Bronchial epithelial cell (primary cell): ENCODE measurements at regions not wholly inside any gene's neighbourhood (a gene's known extent, or its start where the extent isn't known, plus 50 kb on each side); places are given as distances from the start of the nearest gene placed in this dataset.

Experiments
- DNase-seq: peaks from one replicate; pipeline ENCODE4 v3.0.0-alpha.2; 2010; ENCODE audit warnings: low read depth
- FAIRE-seq: peaks from 2 replicates; lab custom pipeline; 2011; peaks lifted over from hg19 to GRCh38; lab: Jason Lieb, UNC
- H3K27me3 ChIP-seq: 2 replicates; pipeline ENCODE4 v1.5.1; 2011; ENCODE audit warnings: low read length; ENCODE audit not compliant: control insufficient read depth, insufficient read depth
- H3K36me3 ChIP-seq: 2 replicates; pipeline ENCODE4 v1.5.1; 2011; ENCODE audit warnings: low read length; ENCODE audit not compliant: control insufficient read depth, insufficient read depth
- H3K4me3 ChIP-seq: 2 replicates; pipeline ENCODE4 v1.5.1; 2011; ENCODE audit warnings: mild to moderate bottlenecking, low read depth, low read length, control low read depth
- CTCF ChIP-seq: IDR thresholded peaks from 2 replicates; pipeline ENCODE4 v1.5.1; 2011; ENCODE audit warnings: mild to moderate bottlenecking, moderate library complexity, low read length, control low read depth, inconsistent platforms; ENCODE audit not compliant: insufficient read depth, severe bottlenecking

GRCh38 chr13:33756929-33757328 is 61.0 kb upstream of the RFC3 start:
- FAIRE-seq = no peak
- DNase-seq = no peak
- TF ChIP-seq CTCF = no peak
- Histone ChIP-seq H3K27me3 (no peaks in the 10 kb centered on the region), H3K36me3 (no peaks in the 10 kb centered on the region), H3K4me3 (no peak overlapping the region)

GRCh38 chr13:33757713-33758112 is 60.2 kb upstream of the RFC3 start:
- TF ChIP-seq CTCF = no peak
- DNase-seq (no peak), FAIRE-seq (no peak)
- no peaks in the 10 kb centered on the region for H3K27me3 ChIP-seq
- H3K4me3 ChIP-seq = no peak overlapping the region
- no peaks in the 10 kb centered on the region for H3K36me3 ChIP-seq

GRCh38 chr13:33758113-33758512 is 59.8 kb upstream of the RFC3 start:
- DNase-seq (no peak), FAIRE-seq (no peak)
- Histone ChIP-seq H3K36me3 (no peaks in the 10 kb centered on the region), H3K4me3 (no peak overlapping the region), H3K27me3 (no peaks in the 10 kb centered on the region)
- no peak for TF ChIP-seq CTCF

- peak; percentile 6 for DNase-seq
- H3K36me3 ChIP-seq = no peaks in the 10 kb centered on the region
- no peaks in the 10 kb centered on the region for H3K27me3 ChIP-seq
- TF ChIP-seq CTCF = no peak
- FAIRE-seq = no peak
- no peak overlapping the region for H3K4me3 ChIP-seq
Measured at GRCh38 chr13:33761740-33762139, 56.2 kb upstream of the RFC3 start.

GRCh38 chr13:33763021-33763420 is 54.9 kb upstream of the RFC3 start:
- no peak for DNase-seq
- H3K27me3 ChIP-seq = no peaks in the 10 kb centered on the region
- H3K4me3 ChIP-seq = no peak overlapping the region
- TF ChIP-seq CTCF = no peak
- no peak for FAIRE-seq
- H3K36me3 ChIP-seq = no peaks in the 10 kb centered on the region

- FAIRE-seq (no peak), DNase-seq (peak; percentile 54)
- no peaks in the 10 kb centered on the region for H3K36me3 ChIP-seq
- TF ChIP-seq CTCF = no peak
- H3K4me3 ChIP-seq = no peak overlapping the region
- no peaks in the 10 kb centered on the region for H3K27me3 ChIP-seq
Measured at GRCh38 chr13:33764716-33765115, 53.2 kb upstream of the RFC3 start.
